COLO829 (cell line): ENCODE measurements at regions not wholly inside any gene's neighbourhood (a gene's known extent, or its start where the extent isn't known, plus 50 kb on each side); places are given as distances from the start of the nearest gene placed in this dataset.

Source experiments
- DNase-seq: peaks from one replicate; pipeline ENCODE4 v3.0.0; 2012; ENCODE audit warnings: low spot score

- no peak for DNase-seq
Observed at GRCh38 chr18:75801178-75801577, 373.7 kb upstream of the SMIM21 start.

GRCh38 chr18:75800331-75800648 is 372.8 kb upstream of the SMIM21 start:
- DNase-seq = no peak

- no peak for DNase-seq
Observed at GRCh38 chr18:75799449-75800330, 372.2 kb upstream of the SMIM21 start.

- no peak for DNase-seq
Observed at GRCh38 chr18:75797046-75797445, 369.5 kb upstream of the SMIM21 start.

GRCh38 chr18:75790796-75791195 is 363.3 kb upstream of the SMIM21 start:
- DNase-seq = no peak

- DNase-seq = no peak
Observed at GRCh38 chr18:75790111-75790510, 362.6 kb upstream of the SMIM21 start.

- DNase-seq = no peak
Observed at GRCh38 chr18:75785834-75786233, 358.3 kb upstream of the SMIM21 start.

- no peak for DNase-seq
Observed at GRCh38 chr18:75785206-75785605, 357.7 kb upstream of the SMIM21 start.

- no peak for DNase-seq
Observed at GRCh38 chr18:75784390-75784789, 356.9 kb upstream of the SMIM21 start.

- DNase-seq = no peak
Observed at GRCh38 chr18:75783566-75784281, 356.2 kb upstream of the SMIM21 start.

- DNase-seq = no peak
Observed at GRCh38 chr18:75782826-75783225, 355.3 kb upstream of the SMIM21 start.

- DNase-seq = no peak
Observed at GRCh38 chr18:75782204-75782603, 354.7 kb upstream of the SMIM21 start.

GRCh38 chr18:75779910-75780309 is 352.4 kb upstream of the SMIM21 start:
- no peak for DNase-seq

GRCh38 chr18:75779450-75779849 is 351.9 kb upstream of the SMIM21 start:
- no peak for DNase-seq

GRCh38 chr18:75777630-75778029 is 350.1 kb upstream of the SMIM21 start:
- DNase-seq = no peak

- DNase-seq = no peak
Observed at GRCh38 chr18:75775121-75775520, 347.6 kb upstream of the SMIM21 start.

GRCh38 chr18:75773618-75774017 is 346.1 kb upstream of the SMIM21 start:
- DNase-seq = no peak

GRCh38 chr18:75762758-75763157 is 335.3 kb upstream of the SMIM21 start:
- no peak for DNase-seq

- DNase-seq = no peak
Observed at GRCh38 chr18:75760208-75760607, 332.7 kb upstream of the SMIM21 start.

GRCh38 chr18:75757951-75758350 is 330.4 kb upstream of the SMIM21 start:
- DNase-seq = no peak

GRCh38 chr18:75754433-75754832 is 326.9 kb upstream of the SMIM21 start:
- DNase-seq = no peak

- no peak for DNase-seq
Observed at GRCh38 chr18:75753753-75754152, 326.2 kb upstream of the SMIM21 start.

- DNase-seq = no peak
Observed at GRCh38 chr18:75752740-75753263, 325.3 kb upstream of the SMIM21 start.
